Kidney glomerular epithelial cell (primary cell): ENCODE measurements at regions not wholly inside any gene's neighbourhood (a gene's known extent, or its start where the extent isn't known, plus 50 kb on each side); places are given as distances from the start of the nearest gene placed in this dataset.

Experiments
- DNase-seq: peaks from one replicate; lab custom pipeline; 2025; lab: John Stamatoyannopoulos, UW

- no peak for DNase-seq
Measured at GRCh38 chr2:200054681-200055468, 99.5 kb downstream of the MAIP1 start.

GRCh38 chr2:200056105-200056504 lies 100.7 kb downstream of the MAIP1 start:
- no peak for DNase-seq

GRCh38 chr2:200063155-200063554 lies 107.8 kb downstream of the MAIP1 start:
- DNase-seq: no peak

- no peak for DNase-seq
Measured at GRCh38 chr2:200064879-200065278, 109.5 kb downstream of the MAIP1 start.

- no peak for DNase-seq
Measured at GRCh38 chr2:200065477-200065876, 110.1 kb downstream of the MAIP1 start.

GRCh38 chr2:200066417-200066816 lies 111.0 kb downstream of the MAIP1 start:
- no peak for DNase-seq

- no peak for DNase-seq
Measured at GRCh38 chr2:200068642-200069041, 113.3 kb downstream of the MAIP1 start.

GRCh38 chr2:200077210-200077650 lies 121.8 kb downstream of the MAIP1 start:
- DNase-seq: peak; percentile 82

GRCh38 chr2:200077838-200078237 lies 122.5 kb downstream of the MAIP1 start:
- DNase-seq: peak; percentile 18

GRCh38 chr2:200079356-200079755 lies 124.0 kb downstream of the MAIP1 start:
- DNase-seq: no peak

GRCh38 chr2:200081236-200081635 lies 125.9 kb downstream of the MAIP1 start:
- DNase-seq: peak; percentile 79

- DNase-seq: no peak
Measured at GRCh38 chr2:200081811-200082210, 126.4 kb downstream of the MAIP1 start.

GRCh38 chr2:200084036-200084435 lies 128.7 kb downstream of the MAIP1 start:
- no peak for DNase-seq

- no peak for DNase-seq
Measured at GRCh38 chr2:200086911-200087310, 131.5 kb downstream of the MAIP1 start.

- DNase-seq: no peak
Measured at GRCh38 chr2:200087451-200087850, 132.1 kb downstream of the MAIP1 start.

GRCh38 chr2:200089040-200089755 lies 133.8 kb downstream of the MAIP1 start:
- DNase-seq: no peak

GRCh38 chr2:200089756-200090109 lies 134.4 kb downstream of the MAIP1 start:
- no peak for DNase-seq

- no peak for DNase-seq
Measured at GRCh38 chr2:200090683-200091082, 135.3 kb downstream of the MAIP1 start.

GRCh38 chr2:200091126-200091525 lies 135.7 kb downstream of the MAIP1 start:
- DNase-seq: no peak

GRCh38 chr2:200092235-200092634 lies 136.9 kb downstream of the MAIP1 start:
- DNase-seq: peak; percentile 31

- no peak for DNase-seq
Measured at GRCh38 chr2:200095436-200095835, 140.1 kb downstream of the MAIP1 start.

- no peak for DNase-seq
Measured at GRCh38 chr2:200099256-200099655, 143.9 kb downstream of the MAIP1 start.

- DNase-seq: no peak
Measured at GRCh38 chr2:200100027-200100426, 144.6 kb downstream of the MAIP1 start.
